Activated gamma-delta T cell treated with anti-CD3 and anti-CD28 coated beads, Interleukin-2, amount 50 U/mL, for 16 hours (primary cell): ENCODE measurements at regions not wholly inside any gene's neighbourhood (a gene's known extent, or its start where the extent isn't known, plus 50 kb on each side); places are given as distances from the start of the nearest gene placed in this dataset.
"Not testable (repeated sequence)": the region's sequence is repeated elsewhere in the genome, so short reads cannot be mapped to it uniquely, and the experiment has no call there.

Experiments used
- DNase-seq: peaks from one replicate; pipeline ENCODE4 v3.0.0-alpha.2; 2020; ENCODE audit warnings: low read depth

DNA sequence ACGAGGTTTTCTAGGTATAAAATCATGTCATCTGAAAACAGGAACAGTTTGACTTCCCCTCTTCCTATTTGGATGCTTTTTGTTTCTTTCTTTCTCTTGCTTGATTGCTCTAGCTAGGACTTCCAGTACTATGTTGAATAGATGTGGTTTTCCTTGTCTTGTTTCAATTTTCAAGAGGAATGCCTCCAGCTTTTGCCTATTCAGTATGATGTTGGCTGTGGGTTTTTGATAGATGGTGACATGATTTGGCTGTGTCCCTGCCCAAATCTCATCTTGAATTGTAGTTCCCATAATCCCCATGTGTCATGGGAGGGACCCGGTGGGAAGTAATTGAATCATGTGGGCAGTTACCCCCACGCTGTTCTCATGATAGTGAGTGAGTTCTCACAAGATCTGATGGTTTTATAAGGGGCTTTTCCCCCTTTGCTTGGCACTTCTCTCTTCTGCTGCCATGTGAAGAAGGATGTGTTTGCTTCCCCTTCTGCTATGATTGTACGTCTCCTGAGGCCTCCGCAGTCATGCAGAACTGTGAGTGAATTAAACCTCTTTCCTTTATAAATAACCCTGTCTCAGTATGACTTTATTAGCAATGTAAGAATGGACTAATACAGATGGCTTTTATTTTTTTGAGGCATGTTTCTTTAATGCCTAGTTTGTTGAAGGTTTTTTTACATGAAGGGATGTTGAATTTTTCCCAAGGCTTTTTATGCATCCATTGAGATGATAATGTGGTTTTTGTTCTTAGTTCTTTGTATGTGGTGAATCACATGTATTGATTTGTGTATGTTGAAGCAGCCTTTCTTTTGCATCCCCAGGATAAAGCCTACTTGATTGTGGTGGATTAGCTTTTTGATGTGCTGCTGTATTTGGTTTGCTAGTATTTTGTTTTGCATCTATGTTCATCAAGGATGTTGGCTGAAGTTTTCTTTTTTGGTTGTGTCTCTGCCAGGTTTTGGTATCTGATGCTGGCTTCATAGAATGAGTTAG is 239.1 kb downstream of the THBS2 start:
- no peak for DNase-seq

GRCh38 chr6:169009628-169010027 is 244.0 kb downstream of the THBS2 start:
- DNase-seq: no peak

- DNase-seq: no peak
Observed at GRCh38 chr6:169008641-169009257, 244.9 kb downstream of the THBS2 start.

DNA sequence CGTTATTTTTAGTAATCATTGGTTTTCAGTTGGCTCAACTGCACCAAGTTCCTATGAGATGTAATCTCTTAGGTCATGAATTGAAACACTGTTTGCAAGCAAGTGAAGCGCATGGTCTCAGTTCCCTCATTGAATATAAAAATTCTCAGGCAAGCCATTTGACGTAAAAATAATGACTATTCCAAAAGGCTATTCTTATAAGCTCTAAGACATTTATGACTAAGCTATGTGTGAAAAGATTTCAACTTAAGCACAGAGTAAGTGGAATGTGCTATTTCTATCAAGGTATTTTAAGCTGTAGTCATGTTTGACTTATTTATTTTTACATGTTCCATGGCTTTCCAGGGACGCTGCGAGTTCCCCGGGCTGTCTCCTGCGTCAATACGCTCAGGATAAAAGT is 248.5 kb downstream of the THBS2 start:
- DNase-seq: no peak

DNA sequence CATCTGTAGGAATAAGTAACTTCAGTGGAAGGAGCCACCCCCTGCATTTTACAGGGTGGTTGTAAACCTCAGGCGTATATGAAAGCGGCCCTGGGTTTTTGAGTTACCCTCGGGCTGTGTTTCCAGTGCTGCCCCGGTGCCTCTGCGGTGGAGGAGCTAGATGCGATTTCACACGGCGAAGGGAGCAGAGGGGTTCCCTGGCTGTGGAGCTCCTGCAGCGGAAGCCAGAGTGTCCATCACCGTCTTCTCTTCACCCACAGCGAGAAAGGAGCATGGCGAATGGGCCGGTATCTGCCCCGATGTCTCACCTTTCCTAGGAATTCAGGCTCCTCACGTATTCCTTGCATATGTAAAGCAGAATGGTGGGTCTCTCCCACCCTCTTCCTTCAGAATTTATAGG is 253.6 kb downstream of the THBS2 start:
- no peak for DNase-seq

DNA sequence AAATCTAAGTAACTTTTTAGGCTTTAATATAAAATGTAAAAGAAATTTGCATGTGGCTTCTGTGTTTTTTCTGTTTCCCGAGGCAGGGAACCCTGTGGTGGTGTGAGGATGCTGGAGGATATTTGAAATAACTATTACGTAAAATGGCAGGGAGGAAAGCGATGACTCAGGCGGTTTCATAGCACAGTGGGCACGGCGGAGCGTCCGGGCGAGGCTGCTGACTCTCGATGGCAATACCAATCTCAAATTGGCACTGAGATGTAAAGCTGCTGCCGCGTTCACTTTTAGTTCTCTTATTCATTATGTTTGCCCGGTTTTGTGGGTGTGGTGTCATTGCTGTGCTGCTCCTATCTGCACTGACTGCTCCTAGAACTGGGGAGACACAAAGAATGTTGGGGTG is 254.3 kb downstream of the THBS2 start:
- DNase-seq: no peak

GRCh38 chr6:168996356-168996625 is 257.4 kb downstream of the THBS2 start:
- DNase-seq: no peak

DNA sequence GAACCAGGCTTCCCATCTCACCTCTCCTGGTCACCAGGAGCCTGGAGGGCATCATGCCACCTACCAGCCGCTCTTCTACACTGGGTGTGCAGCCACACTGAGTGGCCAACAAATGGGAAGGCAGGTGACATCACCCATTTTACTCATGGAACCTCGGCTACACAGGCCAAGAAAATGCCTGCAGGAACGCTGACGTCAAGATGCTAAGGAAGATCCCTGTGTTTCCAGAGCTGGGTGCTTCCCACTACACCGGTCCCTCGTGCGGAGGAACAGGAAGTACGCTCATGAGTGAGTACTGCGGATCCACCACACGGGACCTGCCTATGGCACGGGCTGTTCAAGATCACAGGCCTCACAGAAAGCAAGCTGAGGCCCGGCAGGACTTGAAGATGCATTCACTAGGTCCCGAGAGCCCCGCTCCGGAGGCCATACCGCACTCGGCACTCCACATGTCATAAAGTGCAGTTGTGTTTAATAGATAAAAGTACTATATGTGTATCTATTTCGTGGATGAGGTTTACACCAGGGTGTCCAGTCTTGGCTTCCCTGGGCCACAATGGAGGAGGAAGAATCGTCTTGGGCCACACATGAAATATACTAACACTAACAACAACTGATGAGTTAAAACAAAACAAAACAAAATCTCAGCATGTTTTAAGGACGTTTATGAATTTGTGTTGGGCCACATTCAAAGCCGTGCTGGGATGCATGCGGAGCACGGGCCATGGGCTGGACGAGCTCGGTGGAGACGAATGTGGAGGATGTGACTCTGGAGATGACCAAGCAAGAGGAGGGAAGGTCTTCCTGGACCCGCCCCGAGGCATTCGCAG is 257.9 kb downstream of the THBS2 start:
- DNase-seq: no peak

DNA sequence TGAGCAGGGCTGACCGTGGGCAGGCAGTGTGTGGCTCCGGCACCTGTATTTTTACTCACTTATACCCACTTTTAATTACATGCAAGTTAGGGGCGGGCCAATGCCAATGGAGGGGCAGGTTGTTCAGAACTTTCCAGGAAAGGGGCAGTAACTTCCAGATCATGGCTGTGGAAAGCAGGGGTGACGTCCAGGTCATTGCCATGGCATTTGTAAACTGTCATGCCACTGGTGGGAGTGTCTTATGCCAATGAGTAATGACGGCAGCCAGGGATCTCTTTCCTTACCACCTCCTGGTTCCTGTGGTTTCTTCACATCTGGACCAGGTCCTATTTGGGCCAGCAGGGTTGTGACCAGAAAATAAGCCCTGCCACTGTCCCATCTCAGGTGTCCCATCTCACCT is 258.7 kb downstream of the THBS2 start:
- no peak for DNase-seq

DNA sequence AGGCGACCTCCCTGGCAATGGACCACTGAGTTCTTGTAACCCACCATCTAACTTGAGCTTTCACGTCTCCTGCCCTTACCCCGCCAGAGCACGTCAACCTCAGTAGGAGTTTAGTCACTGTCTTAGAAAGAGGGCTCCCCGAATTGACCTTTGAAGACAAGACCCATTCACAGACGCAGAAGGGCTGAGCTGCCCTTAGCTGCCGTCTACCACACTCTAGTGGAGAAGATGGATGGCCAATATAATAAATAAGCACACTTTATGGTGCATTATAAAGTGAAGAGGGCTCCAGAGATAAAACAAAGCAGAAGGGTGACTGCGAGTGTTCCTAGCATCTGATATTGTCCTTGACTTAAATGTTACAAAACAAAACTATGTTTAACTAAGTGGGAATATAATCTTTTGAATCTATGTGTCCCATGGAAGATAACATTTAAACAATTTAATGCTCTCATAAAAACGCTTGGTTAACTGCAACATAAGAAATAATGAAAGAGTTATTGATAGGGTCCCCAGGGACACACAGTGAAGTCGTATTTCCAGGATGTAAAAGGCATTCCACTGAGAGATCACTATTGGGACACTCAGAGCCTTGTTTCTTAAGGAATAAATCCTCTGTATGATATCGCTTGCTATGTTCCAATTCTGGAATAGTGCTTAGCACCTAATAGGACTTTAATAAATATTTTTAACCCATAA is 261.1 kb downstream of the THBS2 start:
- no peak for DNase-seq

DNA sequence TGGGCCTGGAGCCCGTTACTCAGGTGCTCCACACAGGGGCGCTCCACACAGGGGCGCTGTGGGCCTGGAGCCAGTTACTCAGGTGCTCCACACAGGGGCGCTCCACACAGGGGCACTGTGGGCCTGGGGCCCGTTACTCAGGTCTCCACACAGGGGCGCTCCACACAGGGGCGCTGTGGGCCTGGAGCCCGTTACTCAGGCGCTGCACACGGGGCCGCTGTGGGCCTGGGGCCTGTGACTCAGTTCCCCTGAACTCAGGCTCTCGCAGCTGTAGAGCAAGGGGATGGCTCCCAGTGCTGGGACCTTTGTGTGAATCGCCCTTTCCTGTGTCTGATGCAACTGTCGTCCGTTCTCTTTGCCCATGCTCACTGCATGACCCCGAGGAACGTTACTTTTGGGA is 262.0 kb downstream of the THBS2 start:
- DNase-seq: not testable (repeated sequence)

GRCh38 chr6:168990019-168990751 is 263.5 kb downstream of the THBS2 start:
- DNase-seq: no peak

DNA sequence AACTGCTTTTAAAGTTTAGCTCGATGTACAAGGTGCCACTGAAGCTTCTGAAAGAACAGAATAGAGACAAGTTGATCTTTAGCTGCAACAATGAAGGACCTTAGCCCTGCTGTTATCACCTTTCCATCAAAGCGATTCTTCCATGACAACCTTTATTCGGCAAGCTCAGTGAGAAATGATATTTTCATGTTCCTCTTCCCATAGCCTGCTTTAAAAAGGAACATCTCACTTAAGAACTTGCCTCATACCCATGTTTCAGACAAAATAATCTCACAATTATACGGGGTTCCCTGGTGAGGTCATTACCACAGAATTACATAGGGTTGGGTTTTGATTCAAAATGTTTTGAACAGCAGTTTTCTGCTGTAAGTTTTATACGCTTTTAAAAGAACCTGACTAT is 264.2 kb downstream of the THBS2 start:
- no peak for DNase-seq

DNA sequence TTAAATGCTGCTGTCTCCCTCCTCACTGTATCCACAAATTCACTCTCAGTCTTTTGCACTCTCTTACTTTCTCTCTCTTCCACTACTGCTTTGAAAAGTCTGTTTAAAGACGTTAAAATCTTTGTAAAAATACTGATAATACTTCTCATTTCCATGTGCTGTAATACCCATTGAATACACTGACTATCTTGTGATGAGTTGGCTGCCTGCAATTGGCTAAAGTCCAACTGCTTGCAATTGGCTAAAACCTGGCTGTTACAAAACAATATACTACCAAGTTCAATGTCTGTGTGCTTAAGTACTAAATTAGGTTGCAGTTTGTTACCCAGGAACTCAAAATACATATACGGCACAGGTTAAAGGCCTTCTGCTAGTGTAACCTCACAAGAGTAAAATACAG is 264.8 kb downstream of the THBS2 start:
- no peak for DNase-seq

- DNase-seq: no peak
Observed at GRCh38 chr6:168988280-168988679, 265.4 kb downstream of the THBS2 start.

- no peak for DNase-seq
Observed at GRCh38 chr6:168985705-168986104, 267.9 kb downstream of the THBS2 start.

DNA sequence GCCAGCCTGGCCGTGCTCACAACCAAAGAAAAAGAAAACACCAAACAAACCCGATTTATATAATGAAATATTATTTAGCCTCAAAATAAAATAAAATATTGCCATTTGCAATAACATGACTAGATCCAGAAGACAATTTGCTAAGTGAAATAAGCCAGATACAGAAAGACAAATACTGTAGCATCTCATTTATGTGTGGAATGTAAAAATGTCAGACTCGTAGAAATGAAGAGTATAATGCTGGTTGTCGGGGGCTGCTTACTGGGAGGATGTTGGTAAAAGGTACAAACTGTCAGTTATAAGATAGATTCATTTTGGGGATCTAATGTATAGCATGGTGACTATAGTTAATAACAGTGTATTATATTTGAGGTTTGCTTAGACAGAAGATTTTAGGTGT is 269.7 kb downstream of the THBS2 start:
- DNase-seq: no peak

- no peak for DNase-seq
Observed at GRCh38 chr6:168981187-168981586, 272.5 kb downstream of the THBS2 start.

- DNase-seq: no peak
Observed at GRCh38 chr6:168979254-168979653, 274.4 kb downstream of the THBS2 start.

DNA sequence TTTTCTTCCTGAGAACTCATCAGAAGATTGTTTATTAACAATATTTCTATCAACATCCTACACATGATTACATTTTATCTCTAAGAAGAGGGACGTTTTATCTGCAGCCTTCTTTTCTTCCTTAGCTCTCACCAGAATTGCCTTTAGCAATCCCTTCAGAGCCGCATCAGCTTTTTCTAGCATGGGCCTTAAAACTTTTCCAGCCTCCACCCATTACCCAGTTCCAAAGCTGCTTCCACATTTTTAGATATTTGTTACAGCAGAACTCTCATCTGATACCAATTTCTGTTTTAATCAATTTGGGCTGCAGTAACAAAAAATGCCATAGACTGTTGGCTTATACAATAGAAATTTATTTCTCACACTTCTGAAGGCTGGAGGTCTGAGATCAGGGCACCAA is 281.5 kb downstream of the THBS2 start:
- DNase-seq: no peak

- DNase-seq: no peak
Observed at GRCh38 chr6:168971549-168971948, 282.1 kb downstream of the THBS2 start.

DNA sequence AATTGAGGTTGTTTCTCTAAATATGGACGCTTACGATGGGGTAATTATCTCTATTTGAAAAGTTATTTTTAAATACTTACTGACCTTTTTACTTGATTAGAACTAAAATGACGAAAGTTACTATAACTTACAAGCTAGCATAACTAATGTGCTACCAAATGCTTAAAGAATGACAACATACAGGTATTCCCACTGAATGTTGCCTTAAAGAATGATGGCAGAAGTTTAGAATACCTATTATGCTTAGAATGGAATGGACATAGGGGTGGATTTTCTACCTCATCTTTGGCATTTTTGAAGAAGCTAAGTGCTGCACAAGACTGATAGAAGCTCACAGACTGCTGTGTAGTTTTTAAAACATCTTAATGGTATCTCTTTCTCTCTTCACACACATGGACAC is 284.8 kb downstream of the THBS2 start:
- no peak for DNase-seq
